ENCODE measurements at regions not wholly inside any gene's neighbourhood (a gene's known extent, or its start where the extent isn't known, plus 50 kb on each side); places are given as distances from the start of the nearest gene placed in this dataset.

DNA sequence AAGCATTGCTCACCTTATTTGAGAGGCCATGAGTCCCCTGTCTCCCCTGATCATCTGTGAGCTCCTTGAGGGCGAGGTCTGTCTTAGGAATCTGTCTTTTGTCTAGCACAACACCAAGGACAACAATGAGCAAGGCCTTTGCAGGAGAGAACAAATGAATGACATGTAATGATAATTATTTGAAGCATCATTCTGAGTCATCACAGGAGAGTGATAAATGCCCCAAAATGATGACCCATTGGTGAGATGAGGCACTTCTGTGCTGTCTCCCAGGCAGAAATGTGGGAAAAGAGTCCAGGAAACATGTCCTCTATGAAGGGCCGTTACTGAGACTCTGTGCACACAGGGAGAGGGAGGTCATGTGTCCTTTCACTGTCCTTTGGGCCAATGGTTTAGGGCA lies 105.2 kb upstream of the LRFN2 start:
- Histone ChIP-seq H3K36me3 (ENCODE audit: control insufficient read depth, insufficient read depth, low read length) (no peaks in the 10 kb centered on the region), H3K4me3 (replicated peaks; ENCODE audit: low read depth, low read length) (no peak overlapping the region), H3K27me3 (replicated peaks; ENCODE audit: control insufficient read depth, insufficient read depth, low read length) (peaks cover 3% of the 10 kb centered on the region)
- no peak for TF ChIP-seq CTCF (IDR thresholded peaks at IDR 0.05; ENCODE audit: insufficient read depth, low read length, poor library complexity, severe bottlenecking)
- no peak for DNase-seq (ENCODE audit: extremely low read depth, insufficient read length)

DNA sequence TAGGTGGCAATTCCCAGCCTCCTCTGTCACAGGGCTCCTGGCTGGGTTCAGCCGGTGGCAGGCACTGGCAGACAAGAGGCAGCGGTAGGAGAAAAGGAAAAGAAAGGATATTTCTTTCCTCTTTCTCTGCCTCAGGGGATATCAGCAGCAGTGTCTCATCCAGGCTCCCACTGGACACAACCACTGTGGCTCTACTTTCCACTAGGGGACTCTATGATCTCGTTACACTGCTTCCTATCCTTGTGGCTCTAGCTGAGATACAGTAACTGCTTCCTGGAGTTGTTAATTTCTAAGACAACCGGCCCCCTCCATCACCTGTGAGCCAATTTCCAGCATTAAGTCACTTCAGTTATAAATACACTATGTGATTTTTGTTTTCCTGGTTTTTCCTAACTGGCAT lies 102.0 kb upstream of the LRFN2 start:
- no peak for DNase-seq (ENCODE audit: extremely low read depth, insufficient read length)
- no peak overlapping the region for H3K4me3 ChIP-seq (replicated peaks; ENCODE audit: low read depth, low read length)
- no peak for TF ChIP-seq CTCF (IDR thresholded peaks at IDR 0.05; ENCODE audit: insufficient read depth, low read length, poor library complexity, severe bottlenecking)

DNA sequence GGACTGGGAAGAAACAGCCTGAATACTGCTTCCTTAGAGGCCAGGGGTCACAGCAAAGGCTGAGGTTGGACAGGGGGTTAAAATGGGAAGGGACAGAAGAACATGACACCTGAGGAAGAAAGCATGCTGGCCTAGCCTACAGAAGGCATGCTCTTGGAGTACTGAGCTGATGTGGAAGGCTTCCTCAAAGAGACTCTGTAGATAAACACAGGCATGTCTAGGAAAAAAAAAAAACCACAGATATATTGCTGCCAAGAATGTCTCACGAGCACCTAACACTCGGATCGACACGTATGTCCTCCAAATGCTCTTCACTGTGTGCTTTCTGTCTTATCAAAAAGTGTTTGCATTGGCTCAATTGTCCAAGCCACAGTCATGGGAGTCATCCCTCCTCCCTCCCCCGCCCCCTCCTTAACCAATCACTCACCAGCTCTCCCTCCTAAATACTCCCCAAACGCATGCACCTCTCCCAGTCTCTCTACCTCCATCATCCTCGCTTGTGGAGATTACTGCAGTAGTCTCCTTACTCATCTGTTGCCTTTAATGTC lies 101.1 kb upstream of the LRFN2 start:
- TF ChIP-seq CTCF (IDR thresholded peaks at IDR 0.05; ENCODE audit: insufficient read depth, low read length, poor library complexity, severe bottlenecking) = no peak
- no peaks in the 10 kb centered on the region for H3K27me3 ChIP-seq (replicated peaks; ENCODE audit: control insufficient read depth, insufficient read depth, low read length)
- H3K4me3 ChIP-seq (replicated peaks; ENCODE audit: low read depth, low read length) = no peak overlapping the region
- DNase-seq (ENCODE audit: extremely low read depth, insufficient read length) = no peak
- no peaks in the 10 kb centered on the region for H3K36me3 ChIP-seq (ENCODE audit: control insufficient read depth, insufficient read depth, low read length)

More for the DNA sequence above, 102.0 kb upstream of the LRFN2 start:
- H3K36me3 ChIP-seq (ENCODE audit: control insufficient read depth, insufficient read depth, low read length) = no peaks in the 10 kb centered on the region
- H3K27me3 ChIP-seq (replicated peaks; ENCODE audit: control insufficient read depth, insufficient read depth, low read length) = no peaks in the 10 kb centered on the region

GRCh38 chr6:40685862-40686261 lies 98.7 kb upstream of the LRFN2 start:
- TF ChIP-seq CTCF (IDR thresholded peaks at IDR 0.05; ENCODE audit: insufficient read depth, low read length, poor library complexity, severe bottlenecking) = no peak
- no peaks in the 10 kb centered on the region for H3K36me3 ChIP-seq (ENCODE audit: control insufficient read depth, insufficient read depth, low read length)
- DNase-seq (ENCODE audit: extremely low read depth, insufficient read length) = no peak

DNA sequence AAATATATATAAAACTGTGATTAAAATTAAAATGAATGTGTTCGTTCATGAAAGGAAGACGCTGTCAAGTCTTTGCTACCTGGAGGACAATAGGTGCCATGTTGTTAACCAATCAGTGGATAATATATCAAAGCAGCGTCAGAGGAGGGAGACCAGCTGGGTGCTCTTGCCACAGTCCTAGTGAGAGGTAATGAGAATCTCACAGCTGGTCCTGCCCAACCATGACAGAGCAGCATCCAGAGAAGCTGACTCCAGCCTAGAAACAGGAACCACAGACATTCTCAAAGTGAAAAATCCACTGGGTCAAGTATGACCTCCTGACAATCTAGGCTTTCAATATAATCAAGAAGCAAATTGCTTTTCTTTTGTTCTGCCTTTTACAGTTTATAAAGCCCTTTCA lies 94.5 kb upstream of the LRFN2 start:
- Histone ChIP-seq H3K27me3 (replicated peaks; ENCODE audit: control insufficient read depth, insufficient read depth, low read length) (no peaks in the 10 kb centered on the region; the same call in 1 of the 2 replicates), H3K36me3 (ENCODE audit: control insufficient read depth, insufficient read depth, low read length) (no peaks in the 10 kb centered on the region), H3K4me3 (replicated peaks; ENCODE audit: low read depth, low read length) (no peak overlapping the region)
- no peak for DNase-seq (ENCODE audit: extremely low read depth, insufficient read length)
- no peak for TF ChIP-seq CTCF (IDR thresholded peaks at IDR 0.05; ENCODE audit: insufficient read depth, low read length, poor library complexity, severe bottlenecking)

More at GRCh38 chr6:40685862-40686261, 98.7 kb upstream of the LRFN2 start:
- Histone ChIP-seq H3K4me3 (replicated peaks; ENCODE audit: low read depth, low read length) (no peak overlapping the region), H3K27me3 (replicated peaks; ENCODE audit: control insufficient read depth, insufficient read depth, low read length) (no peaks in the 10 kb centered on the region)

DNA sequence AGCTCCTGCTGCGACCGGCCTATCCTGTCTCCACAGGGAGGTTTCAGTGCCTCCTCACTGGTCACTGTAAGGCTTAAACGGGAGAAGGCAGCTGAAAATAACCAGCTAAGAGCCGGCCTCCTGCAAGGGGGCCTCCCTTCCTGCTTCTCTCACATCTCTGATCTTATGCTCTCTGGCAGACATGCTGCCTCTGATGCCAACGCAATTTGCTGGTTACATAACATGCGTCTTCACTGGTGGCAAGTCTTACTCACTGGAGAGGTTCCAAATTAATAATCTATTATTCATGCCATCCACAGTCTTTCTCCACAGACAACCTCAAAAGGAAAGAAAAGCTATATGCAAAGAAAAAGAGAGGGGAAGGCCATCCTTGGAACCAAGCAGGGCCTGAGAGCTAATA lies 91.8 kb upstream of the LRFN2 start:
- H3K27me3 ChIP-seq (replicated peaks; ENCODE audit: control insufficient read depth, insufficient read depth, low read length) = no peaks in the 10 kb centered on the region; the same call in 1 of the 2 replicates
- H3K36me3 ChIP-seq (ENCODE audit: control insufficient read depth, insufficient read depth, low read length) = no peaks in the 10 kb centered on the region

More for the DNA sequence above, 91.8 kb upstream of the LRFN2 start:
- no peak overlapping the region for H3K4me3 ChIP-seq (replicated peaks; ENCODE audit: low read depth, low read length)
- no peak for TF ChIP-seq CTCF (IDR thresholded peaks at IDR 0.05; ENCODE audit: insufficient read depth, low read length, poor library complexity, severe bottlenecking)
- DNase-seq (ENCODE audit: extremely low read depth, insufficient read length) = no peak

Data from GM06990 (cell line).